ENCODE measurements at regions not wholly inside any gene's neighbourhood (a gene's known extent, or its start where the extent isn't known, plus 50 kb on each side); places are given as distances from the start of the nearest gene placed in this dataset.

DNA sequence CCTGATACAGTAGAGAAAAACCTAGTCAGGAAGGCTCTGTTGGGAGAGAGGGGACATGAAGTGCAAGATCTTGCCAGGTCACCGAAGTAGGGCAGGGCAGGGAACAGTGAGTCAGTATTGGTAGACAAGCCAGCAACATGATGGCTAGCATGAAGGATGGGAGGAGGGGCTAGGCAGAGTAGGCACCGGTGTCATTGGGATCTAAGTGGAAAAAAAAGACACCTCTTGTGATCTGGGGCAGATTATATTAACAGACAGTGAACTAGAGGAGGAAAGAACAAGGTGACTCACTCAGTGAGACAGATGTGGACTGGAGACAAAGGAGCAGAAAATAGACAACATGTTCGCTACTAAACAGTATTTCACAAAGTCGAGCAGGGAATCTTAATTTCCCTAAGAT is 149.2 kb upstream of the SLC24A5 start:
- DNase-seq (ENCODE audit: unreplicated experiment) = no peak
- no peaks in the 10 kb centered on the region for H3K4me1 Mint-ChIP-seq (ENCODE audit: insufficient read depth, unreplicated experiment)
- TF ChIP-seq, protein P1, sequence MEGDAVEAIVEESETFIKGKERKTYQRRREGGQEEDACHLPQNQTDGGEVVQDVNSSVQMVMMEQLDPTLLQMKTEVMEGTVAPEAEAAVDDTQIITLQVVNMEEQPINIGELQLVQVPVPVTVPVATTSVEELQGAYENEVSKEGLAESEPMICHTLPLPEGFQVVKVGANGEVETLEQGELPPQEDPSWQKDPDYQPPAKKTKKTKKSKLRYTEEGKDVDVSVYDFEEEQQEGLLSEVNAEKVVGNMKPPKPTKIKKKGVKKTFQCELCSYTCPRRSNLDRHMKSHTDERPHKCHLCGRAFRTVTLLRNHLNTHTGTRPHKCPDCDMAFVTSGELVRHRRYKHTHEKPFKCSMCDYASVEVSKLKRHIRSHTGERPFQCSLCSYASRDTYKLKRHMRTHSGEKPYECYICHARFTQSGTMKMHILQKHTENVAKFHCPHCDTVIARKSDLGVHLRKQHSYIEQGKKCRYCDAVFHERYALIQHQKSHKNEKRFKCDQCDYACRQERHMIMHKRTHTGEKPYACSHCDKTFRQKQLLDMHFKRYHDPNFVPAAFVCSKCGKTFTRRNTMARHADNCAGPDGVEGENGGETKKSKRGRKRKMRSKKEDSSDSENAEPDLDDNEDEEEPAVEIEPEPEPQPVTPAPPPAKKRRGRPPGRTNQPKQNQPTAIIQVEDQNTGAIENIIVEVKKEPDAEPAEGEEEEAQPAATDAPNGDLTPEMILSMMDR (IDR thresholded peaks at IDR 0.05; ENCODE audit: unreplicated experiment) = no peak
- H3K4me3 Mint-ChIP-seq (ENCODE audit: unreplicated experiment) = no peak overlapping the region
- POLR2A ChIA-PET = no interaction called here
- CTCF ChIA-PET = no interaction called here
- no peaks in the 10 kb centered on the region for H3K36me3 Mint-ChIP-seq (ENCODE audit: insufficient read depth, unreplicated experiment)
- intact Hi-C loops (cut with micrococcal nuclease) = no loop called here
- no TSS peak for BruUV-seq (replicated peaks)
- no peak overlapping the region for H3K27ac Mint-ChIP-seq (ENCODE audit: low read depth, unreplicated experiment)
- H3K9me3 Mint-ChIP-seq (ENCODE audit: unreplicated experiment) = no peaks in the 10 kb centered on the region
- no peaks in the 10 kb centered on the region for H3K27me3 Mint-ChIP-seq (ENCODE audit: insufficient read depth, unreplicated experiment)

DNA sequence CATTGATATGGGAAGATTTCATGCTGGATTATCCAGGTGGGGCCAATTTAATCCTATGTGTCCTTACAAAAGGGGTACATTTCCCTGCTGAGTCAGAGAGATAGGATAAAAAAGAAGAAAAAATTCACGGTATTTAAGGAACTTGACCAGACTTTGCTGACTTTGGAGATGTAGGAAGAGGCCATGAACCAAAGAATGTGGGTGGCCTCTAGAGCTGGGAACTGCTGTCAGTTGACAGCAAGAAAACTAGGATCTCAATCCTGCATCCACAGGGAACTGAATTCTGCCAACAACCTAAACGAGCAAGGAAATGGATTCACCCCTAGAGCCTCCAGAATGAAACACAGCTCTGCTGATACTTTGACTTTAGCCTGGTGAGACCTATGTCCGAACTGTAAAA is 148.1 kb upstream of the SLC24A5 start:
- no peaks in the 10 kb centered on the region for H3K4me1 Mint-ChIP-seq (ENCODE audit: insufficient read depth, unreplicated experiment)

DNA sequence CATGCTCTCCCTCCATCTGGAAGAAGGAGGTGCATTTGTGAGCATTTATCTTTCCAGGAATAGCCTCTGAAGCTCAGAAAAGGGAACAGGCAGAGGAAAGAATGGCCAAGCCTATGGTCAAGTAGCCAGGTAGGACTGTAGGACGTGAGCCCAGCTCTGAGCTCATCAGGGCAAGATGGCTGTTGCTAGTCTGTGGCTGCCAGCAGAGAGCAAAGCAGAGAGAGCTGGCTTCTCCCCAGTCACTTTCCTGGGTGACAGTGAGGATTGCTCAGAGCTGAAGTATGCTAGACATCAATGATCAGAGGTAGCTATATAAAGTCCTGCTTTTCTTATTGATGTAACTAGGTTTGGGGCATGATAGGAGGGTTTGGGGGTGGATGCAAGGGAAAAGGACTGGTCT is 146.1 kb upstream of the SLC24A5 start:
- POLR2A ChIA-PET = interaction anchor here (1.1 kb wide), 1 partner anchor 154 kb away, joined by 3 read pairs; no protein-coding TSS in a partner anchor
- Mint-ChIP-seq H3K9me3 (ENCODE audit: unreplicated experiment) (peaks cover 7% of the 10 kb centered on the region), H3K4me3 (ENCODE audit: unreplicated experiment) (no peak overlapping the region), H3K36me3 (ENCODE audit: insufficient read depth, unreplicated experiment) (no peaks in the 10 kb centered on the region), H3K27ac (ENCODE audit: low read depth, unreplicated experiment) (no peak overlapping the region), H3K4me1 (ENCODE audit: insufficient read depth, unreplicated experiment) (no peaks in the 10 kb centered on the region), H3K27me3 (ENCODE audit: insufficient read depth, unreplicated experiment) (no peaks in the 10 kb centered on the region)
- CTCF ChIA-PET = interaction anchor here (0.5 to 1.1 kb wide), 4 partner anchors 13 to 778 kb away, joined by 3 to 5 read pairs (median 4); no protein-coding TSS in a partner anchor
- DNase-seq (ENCODE audit: unreplicated experiment) = no peak
- TF ChIP-seq, protein P1 (IDR thresholded peaks at IDR 0.05; ENCODE audit: unreplicated experiment) = no peak
- intact Hi-C loops (cut with micrococcal nuclease) = no loop called here
- no TSS peak for BruUV-seq (replicated peaks)

More for the DNA sequence above, 148.1 kb upstream of the SLC24A5 start:
- TF ChIP-seq, protein P1 (IDR thresholded peaks at IDR 0.05; ENCODE audit: unreplicated experiment) = no peak
- no TSS peak for BruUV-seq (replicated peaks)
- intact Hi-C loops (cut with micrococcal nuclease) = no loop called here
- CTCF ChIA-PET = no interaction called here
- H3K4me3 Mint-ChIP-seq (ENCODE audit: unreplicated experiment) = no peak overlapping the region
- POLR2A ChIA-PET = no interaction called here
- H3K27ac Mint-ChIP-seq (ENCODE audit: low read depth, unreplicated experiment) = no peak overlapping the region
- H3K27me3 Mint-ChIP-seq (ENCODE audit: insufficient read depth, unreplicated experiment) = no peaks in the 10 kb centered on the region
- DNase-seq (ENCODE audit: unreplicated experiment) = no peak
- H3K9me3 Mint-ChIP-seq (ENCODE audit: unreplicated experiment) = no peaks in the 10 kb centered on the region
- H3K36me3 Mint-ChIP-seq (ENCODE audit: insufficient read depth, unreplicated experiment) = no peaks in the 10 kb centered on the region

DNA sequence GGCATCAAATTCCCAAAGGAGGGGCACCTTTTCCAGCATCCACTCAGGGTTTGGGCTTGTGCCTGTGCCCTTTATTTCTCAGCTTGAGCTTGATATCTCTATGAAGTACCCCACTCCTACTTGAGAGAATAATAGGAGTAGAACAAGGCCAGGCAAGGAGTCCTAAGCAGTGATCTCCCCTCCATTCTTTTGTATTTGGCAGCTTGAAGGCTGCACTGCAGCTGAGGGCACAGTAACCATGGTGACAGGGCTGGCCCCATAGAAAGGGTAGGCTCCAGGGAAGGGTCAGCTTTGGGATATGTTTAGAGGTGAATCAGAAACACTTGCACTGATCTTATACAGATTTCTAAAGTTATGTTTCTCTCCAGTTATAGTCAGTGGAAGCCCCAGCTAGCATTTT is 145.4 kb upstream of the SLC24A5 start:
- intact Hi-C loops (cut with micrococcal nuclease) = no loop called here
- H3K4me1 Mint-ChIP-seq (ENCODE audit: insufficient read depth, unreplicated experiment) = no peaks in the 10 kb centered on the region

More for the DNA sequence above, 145.4 kb upstream of the SLC24A5 start:
- ChIA-PET POLR2A (interaction anchor here (0.7 to 1.1 kb wide), 2 partner anchors 154 to 174 kb away, joined by 3 read pairs; no protein-coding TSS in a partner anchor), CTCF (interaction anchor here (0.5 to 2.0 kb wide), 5 partner anchors 12 to 570 kb away, joined by 3 to 7 read pairs (median 3); no protein-coding TSS in a partner anchor)
- H3K36me3 Mint-ChIP-seq (ENCODE audit: insufficient read depth, unreplicated experiment) = no peaks in the 10 kb centered on the region
- H3K9me3 Mint-ChIP-seq (ENCODE audit: unreplicated experiment) = peaks cover 7% of the 10 kb centered on the region
- DNase-seq (ENCODE audit: unreplicated experiment) = no peak
- H3K27ac Mint-ChIP-seq (ENCODE audit: low read depth, unreplicated experiment) = no peak overlapping the region
- TF ChIP-seq, protein P1 (IDR thresholded peaks at IDR 0.05; ENCODE audit: unreplicated experiment) = no peak
- BruUV-seq (replicated peaks) = no TSS peak
- no peaks in the 10 kb centered on the region for H3K27me3 Mint-ChIP-seq (ENCODE audit: insufficient read depth, unreplicated experiment)
- no peak overlapping the region for H3K4me3 Mint-ChIP-seq (ENCODE audit: unreplicated experiment)

Measured in MCF 10A (cell line).